ENCODE measurements at regions not wholly inside any gene's neighbourhood (a gene's known extent, or its start where the extent isn't known, plus 50 kb on each side); places are given as distances from the start of the nearest gene placed in this dataset.
"Not testable (repeated sequence)": the region's sequence is repeated elsewhere in the genome, so short reads cannot be mapped to it uniquely, and the experiment has no call there.

DNA sequence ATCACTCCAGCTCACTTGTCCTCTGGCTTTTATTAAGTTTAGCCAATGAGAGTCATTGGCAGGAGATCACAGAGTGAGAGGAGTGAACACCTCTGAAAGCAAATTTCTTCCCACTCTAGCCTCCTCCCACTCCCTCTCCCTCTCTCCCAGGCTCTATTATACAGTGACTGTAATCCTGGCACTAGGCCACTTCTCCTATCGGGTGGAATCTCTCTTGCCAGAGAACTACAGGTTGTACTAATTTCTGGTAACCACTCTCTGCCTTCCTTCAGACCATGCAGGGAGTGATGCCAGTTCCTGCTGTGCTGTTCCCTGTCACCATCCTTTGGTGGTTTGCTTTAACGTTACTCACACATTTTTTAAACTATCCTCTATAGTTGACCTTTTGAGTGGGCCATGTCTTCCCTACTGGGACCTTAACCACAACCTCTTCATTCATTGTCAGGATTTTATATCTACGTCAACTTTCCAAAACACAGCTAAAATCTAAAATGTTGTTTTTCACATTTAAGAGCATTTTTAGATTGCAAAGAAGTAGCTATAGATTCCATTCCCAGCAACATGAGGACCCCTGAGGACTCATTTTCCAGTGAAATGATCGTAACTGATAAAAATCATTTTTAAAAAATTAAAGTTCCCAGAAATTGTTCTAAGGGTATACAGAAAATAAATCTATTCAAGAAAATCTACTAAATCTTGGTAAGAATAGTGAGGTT, 217.1 kb downstream of the MREG start:
- peak; percentile 77 for DNase-seq (ENCODE audit: low read depth, low spot score)

DNA sequence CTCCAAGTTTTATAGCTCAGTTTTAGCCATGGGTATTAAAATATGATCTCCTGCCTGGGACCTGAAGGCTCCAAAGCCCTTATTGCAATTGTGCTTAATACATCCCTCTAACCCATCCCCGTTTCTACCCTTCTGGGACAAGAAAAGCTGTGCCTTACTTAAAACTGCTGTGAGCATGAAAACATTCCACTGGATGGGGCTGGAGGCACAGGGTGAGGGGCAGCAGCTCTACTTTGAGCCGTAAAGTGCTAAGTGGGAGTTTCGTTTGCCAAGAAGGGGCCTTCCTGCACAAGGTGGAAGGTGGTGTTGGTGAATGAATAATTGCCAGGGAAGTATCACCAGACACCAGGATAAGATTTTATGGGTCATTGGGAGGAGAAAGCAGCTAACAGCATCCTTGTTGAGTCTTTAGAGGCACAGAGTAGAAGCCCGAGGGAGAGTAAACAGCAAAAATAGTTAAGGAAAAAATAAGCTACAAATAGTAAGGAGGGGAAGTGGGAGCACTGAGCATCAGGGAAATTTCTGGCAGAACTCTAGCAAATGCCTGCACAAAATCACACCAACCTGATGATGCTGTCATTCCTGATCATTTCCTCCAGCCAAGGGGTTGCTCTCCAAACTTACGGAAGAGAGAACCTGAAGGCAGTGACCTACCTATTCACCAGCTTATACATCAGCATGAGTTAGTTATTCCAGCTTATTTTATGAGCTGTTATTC, 218.4 kb downstream of the MREG start:
- no peak for DNase-seq (ENCODE audit: low read depth, low spot score)

DNA sequence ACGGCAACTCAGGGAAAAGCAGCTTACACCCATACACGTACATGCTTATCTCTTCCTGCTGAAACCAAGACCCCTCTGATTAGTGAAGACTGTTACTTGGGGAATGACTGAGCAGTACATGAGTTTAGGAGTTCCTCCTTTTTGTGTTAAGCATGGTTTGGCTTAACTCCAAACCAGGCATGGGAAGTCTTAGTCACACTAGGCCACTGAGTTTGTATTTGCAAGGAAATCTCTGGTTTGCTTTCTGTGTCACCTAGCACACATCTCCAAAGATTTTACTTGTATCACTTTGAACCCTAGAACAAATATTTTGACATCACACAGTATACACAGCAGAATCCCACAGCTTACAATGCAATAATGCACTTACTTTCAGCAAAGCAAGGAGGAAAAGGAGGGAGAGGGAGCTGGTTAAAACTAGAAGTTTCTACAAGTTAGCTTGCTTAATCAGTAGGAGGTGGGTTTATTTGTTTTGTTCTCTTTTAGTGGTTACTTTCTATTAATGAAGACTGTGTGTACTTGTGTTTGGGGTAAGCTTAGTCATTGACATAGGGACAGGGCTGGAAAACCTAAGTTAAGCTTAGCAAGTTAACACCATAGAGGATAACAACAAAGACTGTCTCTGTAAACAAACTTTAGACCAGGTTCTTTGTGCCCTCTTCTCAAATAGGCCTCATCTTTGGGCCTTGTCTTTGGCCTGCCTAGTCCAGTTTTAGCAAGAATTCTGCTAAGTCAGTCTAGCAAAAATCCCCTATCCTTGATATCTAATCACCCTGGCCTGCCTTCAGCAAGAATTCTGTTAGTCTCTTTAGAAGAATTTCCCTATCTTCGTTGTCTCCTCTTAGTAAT, 219.4 kb downstream of the MREG start:
- peak; percentile 95 for DNase-seq (ENCODE audit: low read depth, low spot score)

DNA sequence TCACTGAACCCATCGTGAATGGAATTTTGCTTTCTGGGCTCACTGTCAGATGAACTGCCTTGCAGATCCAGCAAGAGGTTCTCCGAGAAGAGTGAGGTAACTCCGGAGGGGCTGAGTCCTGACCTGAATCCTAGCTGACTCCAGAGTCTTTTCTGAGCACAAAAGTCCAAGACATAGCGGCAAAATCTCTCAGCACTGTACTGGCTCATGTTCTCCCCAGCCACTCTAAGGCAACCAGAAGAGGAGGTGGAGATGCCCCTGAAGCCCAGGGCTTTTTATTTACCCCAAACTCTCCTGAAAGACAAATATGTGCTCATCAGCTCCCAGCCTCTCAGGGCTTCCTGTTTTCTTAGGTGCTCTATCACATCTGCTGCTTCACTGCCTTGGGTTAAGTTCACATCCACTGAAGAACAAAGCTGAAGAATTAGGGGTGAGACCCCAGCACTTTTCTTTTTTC, 221.8 kb downstream of the MREG start:
- no peak for DNase-seq (ENCODE audit: low read depth, low spot score)

DNA sequence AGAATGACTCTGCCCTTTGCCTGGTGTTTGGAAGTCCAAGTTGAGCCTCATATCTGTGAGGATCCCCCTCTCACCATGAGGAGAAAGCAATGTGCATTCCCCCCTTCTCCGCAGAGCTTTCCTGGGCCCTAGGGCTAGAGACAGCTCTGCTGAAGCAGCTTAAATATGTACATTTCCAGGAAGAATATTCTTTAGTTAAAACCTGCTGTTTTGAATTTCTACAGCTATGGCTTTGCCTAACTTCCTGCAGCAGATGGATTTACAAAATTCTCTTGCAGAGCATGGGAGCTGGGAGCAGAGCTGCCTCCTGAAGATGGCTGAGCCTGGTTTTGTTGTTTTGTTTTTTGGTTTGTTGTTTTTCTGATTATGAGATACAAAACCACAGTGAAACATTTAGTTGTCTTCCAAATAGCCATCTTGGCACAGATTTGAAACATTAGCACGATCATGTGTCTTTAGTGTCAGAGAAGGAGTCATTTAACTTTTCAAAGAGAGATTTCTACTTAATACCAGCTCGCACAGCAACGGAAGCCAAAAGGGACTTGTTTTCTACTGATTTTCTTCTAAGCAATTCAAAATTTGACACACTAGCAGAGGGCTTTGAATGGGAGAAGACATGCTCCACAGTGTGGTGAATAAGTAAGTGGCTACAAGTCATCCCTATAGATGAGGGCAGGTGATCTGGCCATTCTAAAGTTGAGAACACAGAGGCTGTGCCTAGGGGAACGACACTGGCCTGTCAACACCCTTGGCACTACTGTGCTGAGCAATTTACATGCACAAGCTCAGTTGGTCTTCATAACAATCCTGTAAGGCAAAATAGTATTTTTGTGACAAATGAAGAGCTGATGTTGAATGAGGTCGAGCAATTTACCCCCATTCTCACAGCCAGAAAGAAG, 222.6 kb downstream of the MREG start:
- no peak for DNase-seq (ENCODE audit: low read depth, low spot score)

DNA sequence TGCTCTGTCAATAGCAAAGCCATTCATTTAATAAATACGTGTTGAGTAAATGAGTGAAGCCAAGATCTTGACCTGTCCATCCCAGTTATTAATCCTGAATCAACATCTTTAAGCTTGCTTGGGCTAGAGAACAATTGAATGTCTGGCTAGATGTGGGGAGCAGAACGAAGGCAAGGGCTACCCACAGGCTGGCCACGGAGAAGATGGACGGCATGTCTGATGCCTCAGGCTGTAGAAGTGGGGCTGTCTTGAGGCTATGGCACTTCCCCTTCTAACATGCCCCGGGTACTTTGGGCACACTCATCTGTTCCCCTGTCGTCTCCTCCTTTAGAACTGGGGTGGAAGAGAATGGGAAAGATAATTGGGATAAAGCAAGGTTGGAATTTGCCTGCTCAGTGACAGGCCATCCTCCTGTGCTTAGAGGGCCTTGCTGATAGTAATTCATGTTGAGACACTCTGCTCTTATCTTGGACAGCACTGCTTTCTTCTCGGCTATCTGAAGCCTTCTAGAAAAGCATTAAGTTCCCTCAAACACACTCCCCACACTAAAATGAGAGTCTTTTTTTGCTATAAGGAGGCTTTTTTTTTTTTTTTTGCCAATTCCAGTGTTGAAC, 225.7 kb downstream of the MREG start:
- no peak for DNase-seq (ENCODE audit: low read depth, low spot score)

DNA sequence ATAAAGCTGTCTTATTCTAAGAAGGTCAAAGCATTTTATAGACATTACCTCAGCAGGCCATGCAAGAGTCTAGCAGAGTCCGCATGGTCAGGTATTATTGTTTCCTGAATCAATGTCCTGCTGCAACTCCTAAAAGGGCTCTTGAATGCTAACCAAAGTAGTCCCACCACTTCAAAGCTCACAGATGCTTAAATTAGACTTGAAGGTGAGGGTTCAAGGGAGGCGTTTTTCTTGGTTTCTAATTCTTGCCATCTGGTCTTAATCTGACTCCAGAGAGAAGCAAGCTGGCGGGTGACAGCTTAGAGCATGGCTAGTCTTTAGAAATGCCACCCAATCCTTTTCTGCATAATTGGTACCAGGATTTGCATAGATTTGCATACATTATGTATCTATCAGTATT, 226.3 kb downstream of the MREG start:
- DNase-seq (ENCODE audit: low read depth, low spot score) = no peak

DNA sequence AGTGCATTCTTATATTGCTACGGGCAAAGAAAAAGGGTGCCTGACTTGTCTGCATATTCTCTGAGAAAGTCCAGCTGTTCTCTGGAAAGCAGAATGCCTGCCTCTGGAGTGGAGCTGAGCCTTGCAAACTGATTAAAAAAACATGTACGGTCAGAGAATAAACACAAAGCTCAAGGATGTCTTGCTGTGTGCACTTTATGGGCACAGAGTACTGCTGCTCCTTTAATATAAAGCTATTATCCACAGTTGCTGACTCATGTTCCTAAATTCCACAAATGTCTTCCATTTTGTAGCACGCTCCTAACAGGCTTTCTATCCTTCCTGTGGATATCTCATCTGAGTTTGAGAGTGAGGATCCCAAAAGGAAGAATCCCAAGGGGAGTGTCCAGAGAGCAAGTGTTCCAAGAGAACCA, 229.0 kb downstream of the MREG start:
- DNase-seq (ENCODE audit: low read depth, low spot score) = peak; percentile 29

DNA sequence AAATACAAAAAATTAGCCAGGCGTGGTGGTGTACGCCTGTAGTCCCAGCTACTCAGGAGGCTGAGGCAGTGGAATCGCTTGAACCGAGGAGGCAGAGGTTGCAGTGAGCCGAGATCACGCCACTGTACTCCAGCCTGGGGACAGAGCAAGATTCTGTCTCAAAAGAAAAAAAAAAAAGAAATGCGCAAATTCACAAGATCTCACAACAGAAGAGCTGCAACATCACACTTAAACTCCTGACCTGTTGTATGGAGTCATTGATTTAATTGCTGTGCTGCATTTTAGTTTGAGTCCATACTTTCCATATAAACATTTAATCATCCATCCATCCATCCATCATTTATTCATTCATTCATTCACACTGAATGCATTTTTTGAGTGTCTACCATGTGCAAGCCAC, 229.7 kb downstream of the MREG start:
- not testable (repeated sequence) for DNase-seq (ENCODE audit: low read depth, low spot score)

DNA sequence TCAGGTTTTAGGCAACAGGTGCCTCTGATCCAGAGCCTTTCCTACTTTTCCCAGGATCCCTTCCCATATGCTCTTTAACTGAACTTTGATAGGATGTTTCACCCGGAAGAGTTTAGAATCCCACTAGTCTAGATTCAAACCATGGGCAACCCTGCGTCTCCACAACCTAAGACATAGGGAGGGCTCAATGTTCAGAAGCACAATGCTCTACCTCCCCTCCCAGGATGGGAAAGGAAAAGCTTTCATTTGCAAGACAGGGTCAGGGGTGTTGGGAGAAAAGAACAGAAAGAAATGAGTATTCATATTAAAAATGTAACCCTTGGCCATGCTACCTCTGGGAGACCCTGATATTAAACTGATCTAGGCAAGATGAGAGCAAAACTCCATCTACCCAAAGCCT, 230.4 kb downstream of the MREG start:
- no peak for DNase-seq (ENCODE audit: low read depth, low spot score)

DNA sequence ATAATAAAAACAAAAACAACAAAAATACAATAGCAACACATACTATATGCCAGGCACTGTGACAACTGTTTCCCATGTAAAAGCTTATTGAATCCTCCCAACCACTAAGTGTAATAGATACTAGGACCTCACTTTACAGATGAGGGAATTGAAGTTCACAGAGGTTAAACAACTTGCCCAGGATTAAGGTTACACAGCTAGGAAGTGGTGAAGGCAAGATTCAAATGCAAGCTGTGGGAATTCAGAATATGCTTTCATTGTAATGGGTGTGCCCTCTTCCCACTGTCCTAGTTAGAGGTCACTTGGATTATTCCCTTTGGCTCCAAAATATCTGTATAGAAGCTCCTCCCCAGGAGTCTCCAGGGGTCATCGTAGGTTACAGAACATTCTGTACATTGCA, 231.1 kb downstream of the MREG start:
- no peak for DNase-seq (ENCODE audit: low read depth, low spot score)

DNA sequence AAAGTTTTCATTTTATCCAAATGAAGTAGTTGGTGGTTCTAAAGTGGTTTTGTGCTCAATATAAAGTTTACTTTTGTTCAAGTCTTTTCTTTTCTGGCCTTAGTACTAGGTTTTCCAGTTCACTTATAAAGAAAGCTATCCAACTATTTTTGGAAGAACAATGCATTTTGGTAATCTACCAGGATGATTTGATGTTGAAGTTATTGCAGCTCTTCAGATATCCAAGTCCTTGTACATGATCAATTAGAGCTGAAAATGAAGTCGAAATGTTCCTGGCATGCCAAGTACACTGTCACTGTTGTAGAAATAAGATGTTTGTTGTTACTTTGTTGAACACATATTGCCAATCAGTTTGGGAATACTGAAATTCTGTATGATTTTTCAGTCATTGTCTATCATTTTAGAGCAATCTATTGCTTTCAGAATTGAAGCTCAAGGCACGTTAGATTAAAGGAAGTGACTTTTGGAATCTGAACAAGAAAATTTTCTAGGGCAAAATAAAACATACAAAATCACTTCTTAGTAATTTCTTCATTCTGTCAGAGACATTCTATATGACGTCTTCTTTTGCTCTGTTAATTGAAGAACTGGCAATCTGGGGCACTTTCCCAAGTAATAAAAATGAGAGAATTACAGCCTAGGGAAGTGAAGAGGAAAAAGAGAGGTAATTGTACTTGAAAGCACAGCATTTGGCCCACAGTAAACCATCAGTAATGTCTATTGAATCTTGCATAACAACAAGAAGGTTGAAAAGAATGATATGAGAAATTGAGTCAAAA, 232.3 kb downstream of the MREG start:
- no peak for DNase-seq (ENCODE audit: low read depth, low spot score)

DNA sequence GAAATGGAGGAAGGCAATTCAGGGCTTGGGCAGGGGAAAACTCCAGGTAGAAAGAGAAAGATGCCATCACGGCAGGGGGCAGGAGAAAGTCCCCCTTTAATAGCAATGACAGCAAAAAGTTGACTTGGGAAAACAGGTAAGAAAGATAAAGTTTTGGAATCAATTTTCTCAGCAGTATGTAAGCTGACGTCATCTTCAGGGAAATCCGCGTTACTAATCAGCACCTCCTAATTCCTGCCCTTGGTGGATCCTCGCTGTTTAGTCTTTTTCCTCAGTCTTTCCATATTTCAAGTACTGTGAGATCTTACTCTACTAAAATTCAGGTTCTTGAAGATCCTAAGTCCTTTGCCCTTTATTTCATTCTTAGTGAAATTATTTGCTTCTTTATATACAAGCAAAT, 233.0 kb downstream of the MREG start:
- no peak for DNase-seq (ENCODE audit: low read depth, low spot score)

DNA sequence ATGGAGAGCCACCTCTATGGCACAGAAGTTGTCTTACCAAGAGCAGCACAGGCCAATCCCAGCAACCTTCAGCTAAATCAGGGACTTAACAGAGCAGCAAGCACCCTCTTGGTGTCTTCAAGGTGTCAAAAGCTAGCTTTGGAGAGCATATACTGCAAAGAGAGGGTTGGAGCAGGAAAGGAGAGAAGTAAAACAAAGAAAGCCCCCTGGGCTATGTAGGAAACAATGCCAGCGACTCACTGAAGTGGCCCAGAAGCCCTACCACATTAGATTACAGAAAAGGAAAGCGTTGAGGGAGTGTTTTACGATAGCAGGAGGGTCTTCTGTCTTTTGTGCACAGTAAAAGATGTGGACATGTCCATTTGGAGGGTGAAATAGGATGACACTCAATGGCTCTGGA, 233.4 kb downstream of the MREG start:
- DNase-seq (ENCODE audit: low read depth, low spot score) = no peak

DNA sequence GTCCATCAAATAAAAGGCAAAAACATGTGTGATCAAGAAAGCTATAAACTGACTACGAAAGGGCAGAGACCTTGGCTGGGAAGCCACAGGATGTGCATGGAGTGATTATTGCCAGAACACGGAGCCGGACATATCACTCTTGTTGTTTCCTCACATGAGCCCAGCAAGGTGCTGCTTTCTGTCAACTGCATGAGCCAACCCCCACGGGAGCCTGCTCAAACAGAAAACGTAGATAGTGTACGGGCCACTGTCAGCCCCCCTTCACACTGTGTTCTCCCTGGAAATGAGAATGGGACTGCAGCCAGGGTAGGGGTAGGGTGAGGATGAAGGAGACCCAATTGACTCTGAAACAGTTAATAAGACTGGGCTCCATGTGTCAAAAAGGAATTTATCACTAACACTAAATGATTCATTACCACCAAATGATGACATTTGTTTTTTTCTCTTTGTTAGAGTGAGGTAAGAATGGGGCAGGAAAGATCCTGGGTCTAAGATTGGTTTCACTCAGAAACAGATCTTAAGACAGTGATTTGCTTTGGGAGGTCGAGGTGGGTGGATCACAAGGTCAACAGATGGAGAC, 235.8 kb downstream of the MREG start:
- DNase-seq (ENCODE audit: low read depth, low spot score) = no peak

DNA sequence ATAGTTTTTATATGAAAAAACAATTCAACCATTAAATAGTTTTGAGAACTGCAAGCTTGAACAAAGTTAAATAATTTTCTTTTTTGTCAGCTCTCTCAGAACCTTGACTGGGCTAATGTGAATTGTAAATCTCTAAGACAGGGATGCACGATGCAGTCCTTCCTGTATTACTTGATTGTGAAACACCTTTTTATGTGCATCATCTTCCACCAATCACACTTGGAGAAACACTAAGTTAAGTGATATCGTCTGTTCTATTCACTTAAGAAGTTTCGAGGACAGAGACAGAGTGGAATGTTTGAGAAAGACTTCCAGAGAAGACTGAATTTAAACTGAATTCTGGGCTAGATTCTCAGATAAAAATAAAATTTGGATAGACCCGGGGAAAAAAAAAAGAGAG, 238.2 kb downstream of the MREG start:
- no peak for DNase-seq (ENCODE audit: low read depth, low spot score)

DNA sequence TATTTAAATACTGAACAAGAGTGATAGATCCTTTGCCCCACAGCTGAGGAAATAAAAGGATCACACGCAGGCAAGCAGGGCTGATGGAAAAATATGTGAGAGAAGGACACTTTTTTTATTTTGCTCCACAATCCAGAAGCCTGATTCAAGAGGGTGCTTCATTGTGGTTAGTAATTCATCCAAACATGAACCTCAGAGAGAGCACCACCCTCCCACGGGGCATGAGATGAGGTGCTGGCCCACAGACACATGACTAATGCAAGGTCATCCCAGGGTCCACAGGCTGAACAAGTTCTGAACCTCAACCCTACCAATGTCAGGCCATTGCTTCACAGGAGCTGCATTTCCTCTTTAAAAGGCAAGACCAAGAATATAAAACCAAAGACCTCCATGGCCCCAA, 239.6 kb downstream of the MREG start:
- DNase-seq (ENCODE audit: low read depth, low spot score) = peak; percentile 82

DNA sequence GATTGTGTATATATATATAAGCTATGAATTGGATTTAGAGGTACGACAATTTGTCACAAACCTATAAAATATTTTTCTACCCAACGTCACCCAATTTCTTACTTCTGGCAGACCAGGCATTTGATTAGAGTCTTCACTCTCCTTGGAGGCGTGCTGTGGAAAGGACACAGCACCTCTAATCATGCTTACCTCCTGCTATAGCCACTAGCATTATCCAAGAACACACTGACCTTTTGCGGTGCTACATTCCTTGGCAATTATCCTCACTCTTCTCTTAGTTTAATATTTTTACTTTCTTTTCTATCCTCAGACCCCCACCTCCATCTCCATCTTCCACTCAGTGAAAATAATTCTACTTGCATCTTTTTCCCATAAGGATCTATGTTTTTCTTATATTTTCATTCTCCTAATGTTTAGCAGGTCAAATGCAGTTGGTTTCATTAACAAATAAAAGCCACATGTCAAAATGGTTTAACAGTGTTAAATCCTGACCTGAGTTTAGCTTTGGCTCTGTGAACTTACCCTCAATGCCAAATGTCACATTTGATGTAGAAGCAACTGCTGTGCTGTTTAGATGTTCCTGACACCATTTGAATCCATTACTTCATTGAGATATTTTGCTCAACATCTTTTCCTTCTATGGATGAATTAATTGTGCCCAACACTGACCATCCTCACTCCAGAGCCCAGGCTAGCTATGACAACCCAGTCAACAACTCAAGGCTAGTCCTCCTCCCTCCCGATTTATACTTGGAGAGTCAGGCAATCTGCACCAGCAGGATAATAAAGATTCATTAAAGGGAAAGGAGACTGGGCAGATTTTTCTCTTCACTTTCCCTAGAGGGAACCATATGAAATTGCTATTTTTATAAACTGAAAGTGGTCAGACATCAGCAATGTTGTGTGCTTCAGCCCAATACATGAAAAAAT, 240.5 kb downstream of the MREG start:
- peak; percentile 24 for DNase-seq (ENCODE audit: low read depth, low spot score)

DNA sequence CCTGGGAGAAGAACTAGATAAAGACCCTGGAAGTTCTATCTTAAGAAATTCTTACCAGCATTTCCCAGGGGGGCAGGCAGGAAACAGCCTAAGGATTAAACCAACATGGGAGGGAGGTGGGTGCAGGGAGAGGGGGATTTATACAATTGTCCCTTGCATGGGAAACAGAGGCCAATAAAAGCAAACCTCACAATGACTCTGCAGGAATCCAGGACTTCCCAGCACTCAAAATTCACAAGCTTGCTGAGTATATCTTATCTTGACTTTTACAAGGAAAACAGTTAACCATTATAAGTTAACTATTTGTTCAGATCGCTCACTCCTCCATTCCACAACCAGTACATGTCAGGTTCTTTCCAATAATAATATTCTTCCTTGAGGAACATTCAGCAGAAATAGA, 241.3 kb downstream of the MREG start:
- DNase-seq (ENCODE audit: low read depth, low spot score) = peak; percentile 76

Data from astrocyte of the hippocampus (primary cell).